NB4 (cell line): ENCODE measurements at regions not wholly inside any gene's neighbourhood (a gene's known extent, or its start where the extent isn't known, plus 50 kb on each side); places are given as distances from the start of the nearest gene placed in this dataset.
"Not testable (repeated sequence)": the region's sequence is repeated elsewhere in the genome, so short reads cannot be mapped to it uniquely, and the experiment has no call there.

Experiments used
- CTCF ChIP-seq: IDR thresholded peaks from one replicate; pipeline ENCODE4 v1.5.1; 2012; ENCODE audit warnings: low read depth, low read length
- MAX ChIP-seq: IDR thresholded peaks from 2 replicates; pipeline ENCODE4 v1.6.1; 2011; ENCODE audit warnings: low read depth, low read length
- POLR2A ChIP-seq: IDR thresholded peaks from 2 replicates; pipeline ENCODE4 v1.6.1; 2011; ENCODE audit warnings: mild to moderate bottlenecking; ENCODE audit not compliant: insufficient read length; ENCODE audit errors: extremely low read depth

DNA sequence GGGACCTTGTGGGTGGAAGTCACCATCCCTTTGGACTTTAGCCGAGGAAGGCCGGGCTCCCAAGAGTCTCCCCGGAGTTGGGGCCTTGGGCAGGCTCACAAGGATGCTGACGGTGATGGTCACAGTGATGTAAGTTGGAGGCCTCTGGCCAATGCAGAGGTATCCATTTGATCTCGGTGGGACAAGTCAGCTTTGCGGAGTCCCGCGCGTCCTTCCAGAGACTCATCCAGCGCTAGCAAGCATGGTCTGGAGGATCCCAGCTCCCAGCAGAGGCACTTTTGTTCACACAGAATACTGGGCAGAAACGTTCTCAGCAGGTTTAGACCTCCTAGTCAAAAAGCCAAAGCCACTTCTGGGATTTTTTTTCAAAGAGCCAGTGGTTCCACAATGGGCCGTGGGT, 103.8 kb upstream of the ANKRD30BL start:
- not testable (repeated sequence) for TF ChIP-seq POLR2A, CTCF, MAX
